Progenitor cell of endocrine pancreas (in vitro differentiated cells): ENCODE measurements at regions not wholly inside any gene's neighbourhood (a gene's known extent, or its start where the extent isn't known, plus 50 kb on each side); places are given as distances from the start of the nearest gene placed in this dataset.

Source experiments
- DNase-seq: peaks from one replicate; pipeline ENCODE4 v3.0.0; 2021; ENCODE audit warnings: low spot score; ENCODE audit not compliant: unreplicated experiment
- H3K27ac Mint-ChIP-seq: 2 replicates; pipeline ENCODE4 v1.8.0; 2021; ENCODE audit warnings: mild to moderate bottlenecking, moderate library complexity, mixed read lengths
- H3K27me3 Mint-ChIP-seq: 2 replicates; pipeline ENCODE4 v1.8.0; 2021; ENCODE audit warnings: mixed read lengths
- H3K36me3 Mint-ChIP-seq: 2 replicates; pipeline ENCODE4 v1.8.0; 2022; ENCODE audit warnings: mixed read lengths; ENCODE audit not compliant: insufficient read depth
- H3K4me1 Mint-ChIP-seq: 2 replicates; pipeline ENCODE4 v1.8.0; 2021; ENCODE audit warnings: low read depth, mixed read lengths
- H3K4me3 Mint-ChIP-seq: 2 replicates; pipeline ENCODE4 v1.8.0; 2021; ENCODE audit warnings: low read depth, mild to moderate bottlenecking, moderate library complexity, mixed read lengths
- H3K9me3 Mint-ChIP-seq: 2 replicates; pipeline ENCODE4 v1.8.0; 2021; ENCODE audit warnings: low read depth, mixed read lengths
- TF ChIP-seq, protein P1 (sequence below): fragments of 200-600 bp; sonication (generic); IDR thresholded peaks from one replicate; pipeline ENCODE4 v1.5.0; 2021; ENCODE audit warnings: antibody characterized with exemption, mild to moderate bottlenecking; ENCODE audit not compliant: unreplicated experiment

DNA sequence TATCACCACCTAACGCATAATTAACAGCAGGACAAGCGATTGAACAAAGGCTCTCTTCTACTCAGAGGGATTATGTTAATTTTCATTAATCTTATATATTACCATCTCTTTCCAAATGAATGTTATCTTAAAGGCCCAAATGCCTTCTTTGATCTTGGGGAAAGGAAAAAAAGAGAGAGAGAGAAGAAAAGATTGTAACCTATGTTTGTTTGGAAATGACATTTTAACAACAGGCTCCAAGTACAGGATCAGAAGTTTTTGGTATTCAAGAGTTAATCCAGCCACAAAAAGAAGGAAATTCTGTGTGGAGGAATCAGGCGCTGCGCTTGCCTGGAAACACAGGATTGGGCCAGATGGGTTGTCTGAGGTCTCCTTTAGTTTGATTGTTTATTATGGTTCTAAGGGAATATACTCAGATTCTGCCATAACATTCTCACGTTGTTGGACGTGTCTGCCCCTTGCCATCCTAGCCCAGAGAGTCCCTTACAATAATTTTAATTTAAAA is 100.7 kb upstream of the STX18 start:
- Mint-ChIP-seq H3K27me3 (peaks cover 26% of the 10 kb centered on the region), H3K27ac (no peak overlapping the region), H3K4me1 (peaks cover 16% of the 10 kb centered on the region), H3K4me3 (no peak overlapping the region), H3K9me3 (no peaks in the 10 kb centered on the region), H3K36me3 (no peaks in the 10 kb centered on the region)
- DNase-seq = no peak
- TF ChIP-seq, protein P1, sequence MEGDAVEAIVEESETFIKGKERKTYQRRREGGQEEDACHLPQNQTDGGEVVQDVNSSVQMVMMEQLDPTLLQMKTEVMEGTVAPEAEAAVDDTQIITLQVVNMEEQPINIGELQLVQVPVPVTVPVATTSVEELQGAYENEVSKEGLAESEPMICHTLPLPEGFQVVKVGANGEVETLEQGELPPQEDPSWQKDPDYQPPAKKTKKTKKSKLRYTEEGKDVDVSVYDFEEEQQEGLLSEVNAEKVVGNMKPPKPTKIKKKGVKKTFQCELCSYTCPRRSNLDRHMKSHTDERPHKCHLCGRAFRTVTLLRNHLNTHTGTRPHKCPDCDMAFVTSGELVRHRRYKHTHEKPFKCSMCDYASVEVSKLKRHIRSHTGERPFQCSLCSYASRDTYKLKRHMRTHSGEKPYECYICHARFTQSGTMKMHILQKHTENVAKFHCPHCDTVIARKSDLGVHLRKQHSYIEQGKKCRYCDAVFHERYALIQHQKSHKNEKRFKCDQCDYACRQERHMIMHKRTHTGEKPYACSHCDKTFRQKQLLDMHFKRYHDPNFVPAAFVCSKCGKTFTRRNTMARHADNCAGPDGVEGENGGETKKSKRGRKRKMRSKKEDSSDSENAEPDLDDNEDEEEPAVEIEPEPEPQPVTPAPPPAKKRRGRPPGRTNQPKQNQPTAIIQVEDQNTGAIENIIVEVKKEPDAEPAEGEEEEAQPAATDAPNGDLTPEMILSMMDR = no peak

GRCh38 chr4:4641661-4642495 is 100.0 kb upstream of the STX18 start:
- Mint-ChIP-seq H3K9me3 (no peaks in the 10 kb centered on the region), H3K4me3 (peak overlapping the region; percentile 24), H3K4me1 (peaks cover 16% of the 10 kb centered on the region), H3K27me3 (peaks cover 26% of the 10 kb centered on the region), H3K27ac (no peak overlapping the region), H3K36me3 (no peaks in the 10 kb centered on the region)
- TF ChIP-seq, protein P1 = no peak
- no peak for DNase-seq

- TF ChIP-seq, protein P1 = no peak
- Mint-ChIP-seq H3K36me3 (no peaks in the 10 kb centered on the region), H3K27ac (no peak overlapping the region), H3K4me1 (peaks cover 16% of the 10 kb centered on the region), H3K4me3 (no peak overlapping the region), H3K27me3 (peaks cover 26% of the 10 kb centered on the region), H3K9me3 (no peaks in the 10 kb centered on the region)
- DNase-seq = no peak
These were observed 99.4 kb upstream of the STX18 start for GRCh38 chr4:4641254-4641653.

DNA sequence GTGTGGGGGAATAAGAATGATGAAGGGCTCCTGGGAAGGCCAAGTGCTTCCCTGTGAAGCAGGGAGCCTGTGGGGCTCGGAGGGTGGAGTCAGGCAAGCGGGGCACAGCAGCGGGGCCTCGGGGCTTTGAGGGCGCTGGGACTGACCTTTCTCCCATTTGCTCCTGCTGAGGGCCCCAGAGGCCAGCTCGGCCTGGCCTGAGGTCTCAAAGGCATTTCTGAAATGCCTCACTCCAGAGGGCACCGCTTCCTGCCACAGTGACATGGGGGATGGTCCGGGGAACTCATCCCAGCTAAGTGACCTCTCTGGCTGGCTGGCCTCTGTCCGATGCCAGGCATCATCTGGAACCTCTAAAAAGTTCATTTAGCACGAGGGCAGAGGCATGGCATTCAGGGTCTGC is 98.8 kb upstream of the STX18 start:
- no peak overlapping the region for H3K27ac Mint-ChIP-seq
- no peaks in the 10 kb centered on the region for H3K9me3 Mint-ChIP-seq
- H3K4me3 Mint-ChIP-seq = no peak overlapping the region
- H3K36me3 Mint-ChIP-seq = no peaks in the 10 kb centered on the region
- H3K4me1 Mint-ChIP-seq = peaks cover 14% of the 10 kb centered on the region
- H3K27me3 Mint-ChIP-seq = peaks cover 26% of the 10 kb centered on the region
- TF ChIP-seq, protein P1 = no peak
- DNase-seq = no peak

GRCh38 chr4:4639370-4639769 is 97.5 kb upstream of the STX18 start:
- H3K27ac Mint-ChIP-seq = no peak overlapping the region
- peaks cover 14% of the 10 kb centered on the region for H3K4me1 Mint-ChIP-seq
- H3K9me3 Mint-ChIP-seq = no peaks in the 10 kb centered on the region
- TF ChIP-seq, protein P1 = no peak
- H3K27me3 Mint-ChIP-seq = peaks cover 26% of the 10 kb centered on the region
- DNase-seq = no peak
- H3K4me3 Mint-ChIP-seq = no peak overlapping the region
- H3K36me3 Mint-ChIP-seq = no peaks in the 10 kb centered on the region
